T-helper 17 cell (primary cell): ENCODE measurements at regions not wholly inside any gene's neighbourhood (a gene's known extent, or its start where the extent isn't known, plus 50 kb on each side); places are given as distances from the start of the nearest gene placed in this dataset.
"Not testable (repeated sequence)": the region's sequence is repeated elsewhere in the genome, so short reads cannot be mapped to it uniquely, and the experiment has no call there.

Experiments
- ATAC-seq: fragments of 150-1000 bp; cut with Tn5 transposase; 2 replicates; pipeline ENCODE4 v1.10.0; 2021; ENCODE audit warnings: mild to moderate bottlenecking, moderate library complexity
- DNase-seq, 3 donors: peaks; one replicate each; pipeline versions ENCODE4 v3.0.0 to v3.0.0-alpha.2; 2020 to 2021
- H3K9me3 ChIP-seq: one replicate; pipeline ENCODE4 v1.7.0; 2013; ENCODE audit warnings: low read length, mild to moderate bottlenecking; ENCODE audit not compliant: control insufficient read depth, poor library complexity, severe bottlenecking
- H3K27ac Mint-ChIP-seq: one replicate; pipeline ENCODE4 v1.8.0; 2022; ENCODE audit warnings: mild to moderate bottlenecking, moderate library complexity, mixed read lengths
- H3K27me3 Mint-ChIP-seq: one replicate; pipeline ENCODE4 v1.8.0; 2022; ENCODE audit warnings: mixed read lengths
- H3K36me3 Mint-ChIP-seq: one replicate; pipeline ENCODE4 v1.8.0; 2022; ENCODE audit warnings: low read depth, mixed read lengths
- H3K4me1 Mint-ChIP-seq: one replicate; pipeline ENCODE4 v1.8.0; 2022; ENCODE audit warnings: mild to moderate bottlenecking, mixed read lengths
- H3K4me3 Mint-ChIP-seq: one replicate; pipeline ENCODE4 v1.8.0; 2022; ENCODE audit warnings: mild to moderate bottlenecking, moderate library complexity, mixed read lengths

DNA sequence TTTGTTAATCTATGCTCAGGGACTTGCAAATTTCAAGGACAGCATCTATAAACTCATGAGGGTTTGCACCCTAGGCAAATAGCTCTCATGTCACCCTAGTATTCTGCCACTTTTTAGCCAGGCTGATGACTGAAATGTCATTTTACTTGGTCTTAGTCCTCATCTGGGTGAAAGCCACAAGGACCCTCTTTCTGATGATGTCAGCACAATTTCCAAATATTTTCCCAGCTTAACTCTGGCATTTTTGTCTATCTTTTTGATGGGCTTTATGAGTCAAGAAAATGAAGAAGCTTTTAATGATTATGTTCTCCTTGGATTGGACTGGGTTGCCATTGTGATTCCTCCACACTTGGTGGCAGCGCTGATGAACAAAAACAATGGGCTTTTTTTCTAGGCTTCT is 420.1 kb upstream of the BTBD3 start:
- no peaks in the 10 kb centered on the region for H3K9me3 ChIP-seq
- no peaks in the 10 kb centered on the region for H3K4me1 Mint-ChIP-seq
- DNase-seq (no peak), ATAC-seq (no peak)
- H3K27me3 Mint-ChIP-seq: no peaks in the 10 kb centered on the region
- H3K4me3 Mint-ChIP-seq: no peak overlapping the region
- no peak overlapping the region for H3K27ac Mint-ChIP-seq
- no peaks in the 10 kb centered on the region for H3K36me3 Mint-ChIP-seq

GRCh38 chr20:11499101-11499634 is 418.5 kb upstream of the BTBD3 start:
- Mint-ChIP-seq H3K27me3 (no peaks in the 10 kb centered on the region), H3K4me1 (no peaks in the 10 kb centered on the region)
- ATAC-seq: no peak

GRCh38 chr20:11502061-11502460 is 415.6 kb upstream of the BTBD3 start:
- no peaks in the 10 kb centered on the region for H3K4me1 Mint-ChIP-seq
- no peak for ATAC-seq
- no peaks in the 10 kb centered on the region for H3K27me3 Mint-ChIP-seq
- H3K9me3 ChIP-seq: no peaks in the 10 kb centered on the region
- DNase-seq: no peak
- H3K27ac Mint-ChIP-seq: no peak overlapping the region
- H3K36me3 Mint-ChIP-seq: no peaks in the 10 kb centered on the region
- no peak overlapping the region for H3K4me3 Mint-ChIP-seq

More at GRCh38 chr20:11499101-11499634, 418.5 kb upstream of the BTBD3 start:
- no peak for DNase-seq
- Mint-ChIP-seq H3K36me3 (no peaks in the 10 kb centered on the region), H3K27ac (no peak overlapping the region), H3K4me3 (no peak overlapping the region)
- no peaks in the 10 kb centered on the region for H3K9me3 ChIP-seq

DNA sequence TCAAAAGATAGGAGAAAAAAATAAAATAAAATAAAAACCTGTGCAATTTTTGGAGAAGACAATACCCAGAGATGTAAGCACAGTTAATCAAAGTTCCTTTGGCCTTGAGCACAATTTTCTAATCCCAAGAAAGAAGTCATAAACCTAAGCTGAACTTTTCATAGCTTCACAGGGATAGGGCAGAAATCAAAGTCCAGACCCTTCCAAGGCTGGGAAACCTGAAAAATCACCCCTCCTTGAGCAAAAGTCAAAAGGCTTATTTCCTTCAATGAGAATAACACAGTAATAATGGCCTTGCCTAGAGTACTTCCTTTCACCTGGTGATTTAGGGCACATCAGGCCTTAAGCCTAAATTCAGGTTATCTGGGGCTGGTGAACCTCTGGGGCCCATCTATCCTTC is 415.0 kb upstream of the BTBD3 start:
- Mint-ChIP-seq H3K36me3 (no peaks in the 10 kb centered on the region), H3K4me1 (no peaks in the 10 kb centered on the region), H3K4me3 (no peak overlapping the region), H3K27ac (no peak overlapping the region), H3K27me3 (no peaks in the 10 kb centered on the region)
- no peak for DNase-seq
- H3K9me3 ChIP-seq: no peaks in the 10 kb centered on the region
- no peak for ATAC-seq

DNA sequence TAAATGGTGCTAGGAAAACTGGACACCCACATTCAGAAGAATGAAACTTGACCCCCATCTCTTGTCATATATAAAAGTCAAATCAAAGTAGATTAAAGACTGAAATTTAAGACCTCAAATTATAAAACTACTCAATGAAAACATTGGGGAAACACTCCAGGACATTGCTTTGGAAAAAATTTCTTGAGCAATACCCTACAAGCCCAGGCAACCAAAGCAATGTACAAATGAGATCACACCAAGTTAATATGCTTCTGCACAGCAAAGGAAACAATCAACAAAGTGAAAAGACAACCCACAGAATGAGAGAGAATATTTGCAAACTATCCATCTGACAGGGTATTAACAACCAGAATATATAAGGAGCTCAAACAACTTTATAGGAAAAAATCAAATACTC is 407.9 kb upstream of the BTBD3 start:
- Mint-ChIP-seq H3K27ac (no peak overlapping the region), H3K36me3 (no peaks in the 10 kb centered on the region), H3K27me3 (no peaks in the 10 kb centered on the region), H3K4me3 (no peak overlapping the region), H3K4me1 (no peaks in the 10 kb centered on the region)
- ATAC-seq (no peak), DNase-seq (no peak)
- H3K9me3 ChIP-seq: peaks cover 2% of the 10 kb centered on the region

DNA sequence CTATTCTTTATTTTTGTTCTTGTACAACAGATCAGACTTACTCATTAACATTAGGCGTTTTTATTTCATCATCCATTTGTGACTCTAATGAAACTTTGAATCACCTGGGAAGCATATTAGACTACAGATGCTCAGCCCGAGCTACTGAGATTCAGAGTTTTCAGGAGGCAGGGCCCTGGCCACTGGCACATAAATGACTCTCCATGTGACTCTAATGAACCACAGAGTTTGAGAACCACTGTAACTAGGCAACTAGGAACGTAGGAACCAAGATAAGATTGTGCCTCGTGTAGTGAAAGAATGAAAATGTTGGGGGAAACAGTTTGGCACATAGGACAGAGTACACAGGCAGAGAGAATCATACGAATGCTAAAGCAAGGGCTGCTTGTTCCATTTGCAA is 405.9 kb upstream of the BTBD3 start:
- Mint-ChIP-seq H3K27ac (no peak overlapping the region), H3K4me3 (no peak overlapping the region)

DNA sequence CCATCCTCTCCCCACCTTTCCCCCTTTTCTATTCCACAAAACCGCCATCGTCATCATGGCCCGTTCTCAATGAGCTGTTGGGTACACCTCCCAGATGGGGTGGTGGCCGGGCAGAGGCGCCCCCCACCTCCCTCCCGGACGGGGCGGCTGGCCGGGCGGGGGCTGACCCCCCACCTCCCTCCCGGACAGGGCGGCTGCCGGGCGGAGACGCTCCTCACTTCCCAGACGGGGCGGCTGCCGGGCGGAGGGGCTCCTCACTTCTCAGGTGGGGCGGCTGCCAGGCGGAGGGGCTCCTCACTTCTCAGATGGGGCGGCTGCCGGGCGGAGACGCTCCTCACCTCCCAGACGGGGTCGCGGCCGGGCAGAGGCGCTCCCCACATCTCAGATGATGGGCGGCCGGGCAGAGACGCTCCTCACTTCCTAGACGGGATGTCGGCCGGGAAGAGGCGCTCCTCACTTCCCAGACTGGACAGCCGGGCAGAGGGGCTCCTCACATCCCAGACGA is 404.4 kb upstream of the BTBD3 start:
- not testable (repeated sequence) for H3K27ac Mint-ChIP-seq, ATAC-seq, H3K4me1 Mint-ChIP-seq, H3K4me3 Mint-ChIP-seq, DNase-seq, H3K27me3 Mint-ChIP-seq, H3K36me3 Mint-ChIP-seq, H3K9me3 ChIP-seq

More for the DNA sequence above, 405.9 kb upstream of the BTBD3 start:
- H3K27me3 Mint-ChIP-seq: no peaks in the 10 kb centered on the region
- H3K4me1 Mint-ChIP-seq: no peaks in the 10 kb centered on the region
- ATAC-seq: no peak
- H3K36me3 Mint-ChIP-seq: no peaks in the 10 kb centered on the region
- DNase-seq: no peak
- peaks cover 4% of the 10 kb centered on the region for H3K9me3 ChIP-seq

DNA sequence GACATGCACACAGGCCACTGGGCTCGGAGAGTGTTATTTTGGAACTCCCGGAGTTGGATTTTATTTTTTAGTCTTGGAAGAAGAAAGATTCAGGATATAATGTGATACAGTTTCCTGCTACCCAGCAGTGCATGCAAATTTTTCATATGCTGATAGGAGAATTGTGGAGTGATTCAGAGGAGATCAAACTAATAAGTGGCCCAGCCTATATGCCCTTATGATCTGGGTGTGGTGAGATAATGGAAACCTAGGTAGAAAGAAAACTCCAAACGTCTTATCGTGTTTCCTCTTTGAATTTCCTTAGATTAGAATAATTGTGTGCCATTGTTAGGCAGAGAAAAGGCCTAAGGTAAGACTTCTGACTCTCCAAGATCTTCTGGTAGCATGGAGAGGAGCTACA is 401.2 kb upstream of the BTBD3 start:
- ATAC-seq (no peak), DNase-seq (no peak)
- peaks cover 4% of the 10 kb centered on the region for H3K9me3 ChIP-seq
- Mint-ChIP-seq H3K36me3 (no peaks in the 10 kb centered on the region), H3K27me3 (no peaks in the 10 kb centered on the region), H3K27ac (no peak overlapping the region), H3K4me1 (no peaks in the 10 kb centered on the region), H3K4me3 (no peak overlapping the region)

DNA sequence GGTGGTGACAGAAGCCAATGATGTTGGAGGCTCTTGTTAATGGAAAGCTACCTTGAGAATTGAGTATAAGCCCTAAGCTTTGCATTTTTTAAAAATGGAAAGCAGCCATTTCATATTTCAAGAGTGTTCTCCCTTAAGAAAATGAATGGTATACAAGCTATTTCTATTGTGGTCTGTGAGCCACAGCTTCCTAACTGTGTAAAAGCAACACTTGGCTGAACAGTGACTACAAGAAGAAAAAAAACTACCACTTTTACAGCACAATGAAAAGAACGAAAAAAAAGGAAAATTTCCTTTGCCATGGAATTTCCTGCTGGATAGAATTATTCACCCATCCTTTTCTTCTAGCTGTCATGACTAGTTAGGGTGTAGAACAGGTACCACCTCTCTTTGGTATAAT is 397.1 kb upstream of the BTBD3 start:
- DNase-seq (no peak), ATAC-seq (no peak)
- no peaks in the 10 kb centered on the region for H3K27me3 Mint-ChIP-seq
- H3K4me3 Mint-ChIP-seq: no peak overlapping the region
- no peaks in the 10 kb centered on the region for H3K36me3 Mint-ChIP-seq
- H3K4me1 Mint-ChIP-seq: no peaks in the 10 kb centered on the region
- H3K27ac Mint-ChIP-seq: no peak overlapping the region
- peaks cover 2% of the 10 kb centered on the region for H3K9me3 ChIP-seq

DNA sequence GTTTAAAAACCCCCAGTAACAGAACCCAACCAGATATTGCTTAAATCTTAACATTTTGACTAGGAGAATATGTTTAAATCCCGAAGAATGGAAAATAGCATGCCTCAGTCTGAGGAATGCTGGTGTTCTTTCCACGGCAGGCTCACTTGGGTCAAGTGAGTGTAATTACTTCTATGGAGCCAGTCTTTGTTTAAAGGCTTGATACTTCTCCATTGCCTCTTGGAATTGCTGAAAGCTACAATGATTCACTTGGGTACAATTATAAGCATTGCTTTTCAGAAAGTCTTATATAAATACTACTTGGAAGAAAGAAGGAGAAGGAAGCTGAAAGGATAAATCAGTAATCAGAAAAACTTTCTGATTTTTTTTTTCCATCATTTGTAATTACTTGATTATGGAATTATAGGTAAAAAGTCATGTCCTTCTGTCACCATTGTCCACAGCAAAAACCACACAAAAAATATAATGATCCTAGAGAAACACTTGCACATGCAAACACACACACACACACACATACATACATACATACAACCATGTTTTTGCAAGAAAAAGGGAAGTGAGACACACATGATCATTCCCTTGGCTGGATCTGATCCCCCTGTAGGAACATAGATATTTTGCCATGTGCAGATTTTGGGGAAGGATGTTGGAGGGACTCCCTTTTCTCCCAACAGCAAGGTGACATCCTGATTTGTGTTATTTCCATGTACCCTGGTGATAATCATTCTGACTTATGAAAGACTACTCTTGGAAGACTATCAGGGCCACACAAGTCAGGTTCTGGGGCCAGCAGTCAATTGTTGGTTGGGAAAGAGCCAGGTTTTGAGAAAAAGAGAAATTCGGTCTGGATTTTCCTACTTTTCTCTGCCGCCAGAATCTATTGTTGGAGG is 396.0 kb upstream of the BTBD3 start:
- no peak overlapping the region for H3K4me3 Mint-ChIP-seq
- H3K4me1 Mint-ChIP-seq: no peaks in the 10 kb centered on the region
- DNase-seq (no peak), ATAC-seq (no peak)
- no peak overlapping the region for H3K27ac Mint-ChIP-seq
- no peaks in the 10 kb centered on the region for H3K36me3 Mint-ChIP-seq
- H3K27me3 Mint-ChIP-seq: no peaks in the 10 kb centered on the region
- H3K9me3 ChIP-seq: no peaks in the 10 kb centered on the region

- no peaks in the 10 kb centered on the region for H3K4me1 Mint-ChIP-seq
- H3K9me3 ChIP-seq: no peaks in the 10 kb centered on the region
- no peak overlapping the region for H3K4me3 Mint-ChIP-seq
- DNase-seq (no peak), ATAC-seq (no peak)
- no peaks in the 10 kb centered on the region for H3K27me3 Mint-ChIP-seq
- H3K36me3 Mint-ChIP-seq: no peaks in the 10 kb centered on the region
- H3K27ac Mint-ChIP-seq: no peak overlapping the region
These were observed 395.3 kb upstream of the BTBD3 start for GRCh38 chr20:11522366-11522741.

DNA sequence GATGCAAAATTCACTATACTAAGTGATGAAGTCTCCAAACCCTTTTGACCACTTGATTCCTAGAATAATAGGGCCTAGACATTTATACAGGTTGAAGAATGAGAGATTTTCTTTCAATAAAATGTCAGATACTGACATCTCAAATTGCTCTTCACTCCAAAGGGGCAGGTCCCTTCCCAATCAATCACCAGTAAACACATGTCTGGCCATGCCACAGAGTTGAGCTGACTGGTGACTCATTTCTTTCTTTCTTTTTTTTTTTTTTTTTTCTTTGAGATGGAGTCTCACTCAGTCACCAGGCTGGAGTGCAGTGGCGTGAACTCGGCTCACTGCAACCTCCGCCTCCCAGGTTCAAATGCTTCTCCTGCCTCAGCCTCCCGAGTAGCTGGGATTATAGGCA is 388.6 kb upstream of the BTBD3 start:
- peaks cover 4% of the 10 kb centered on the region for H3K9me3 ChIP-seq
- ATAC-seq (no peak), DNase-seq (no peak)
- H3K27me3 Mint-ChIP-seq: no peaks in the 10 kb centered on the region
- no peak overlapping the region for H3K27ac Mint-ChIP-seq
- H3K36me3 Mint-ChIP-seq: no peaks in the 10 kb centered on the region
- H3K4me3 Mint-ChIP-seq: no peak overlapping the region
- no peaks in the 10 kb centered on the region for H3K4me1 Mint-ChIP-seq

GRCh38 chr20:11537032-11537431 is 380.7 kb upstream of the BTBD3 start:
- H3K27me3 Mint-ChIP-seq: no peaks in the 10 kb centered on the region
- no peak for ATAC-seq
- H3K27ac Mint-ChIP-seq: no peak overlapping the region
- H3K36me3 Mint-ChIP-seq: no peaks in the 10 kb centered on the region
- no peaks in the 10 kb centered on the region for H3K9me3 ChIP-seq
- H3K4me1 Mint-ChIP-seq: no peaks in the 10 kb centered on the region
- no peak overlapping the region for H3K4me3 Mint-ChIP-seq
- DNase-seq: no peak

DNA sequence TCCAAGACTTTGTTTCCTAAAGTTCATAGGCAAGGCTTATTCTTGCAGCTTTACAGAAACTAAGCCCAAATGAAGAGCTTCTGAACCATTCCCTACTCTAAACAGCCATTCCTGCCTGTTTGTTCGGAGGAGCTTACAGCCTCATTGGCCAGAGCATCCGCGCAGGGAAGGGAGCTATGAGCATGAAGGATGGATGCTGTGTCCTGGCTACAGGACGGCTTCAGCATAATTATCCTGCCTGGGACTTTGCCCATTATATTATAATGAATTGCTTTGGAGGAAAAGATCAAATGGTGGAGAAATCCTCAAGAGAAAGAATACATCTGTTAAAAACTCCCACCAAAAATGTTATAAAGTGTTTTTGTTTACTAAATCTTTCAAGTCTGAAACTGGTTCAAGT is 378.2 kb upstream of the BTBD3 start:
- no peaks in the 10 kb centered on the region for H3K36me3 Mint-ChIP-seq
- ATAC-seq (no peak), DNase-seq (no peak)
- no peak overlapping the region for H3K4me3 Mint-ChIP-seq
- H3K4me1 Mint-ChIP-seq: no peaks in the 10 kb centered on the region
- no peaks in the 10 kb centered on the region for H3K9me3 ChIP-seq
- H3K27me3 Mint-ChIP-seq: no peaks in the 10 kb centered on the region
- no peak overlapping the region for H3K27ac Mint-ChIP-seq
